ENCODE measurements at regions not wholly inside any gene's neighbourhood (a gene's known extent, or its start where the extent isn't known, plus 50 kb on each side); places are given as distances from the start of the nearest gene placed in this dataset.
"Not testable (repeated sequence)": the region's sequence is repeated elsewhere in the genome, so short reads cannot be mapped to it uniquely, and the experiment has no call there.

DNA sequence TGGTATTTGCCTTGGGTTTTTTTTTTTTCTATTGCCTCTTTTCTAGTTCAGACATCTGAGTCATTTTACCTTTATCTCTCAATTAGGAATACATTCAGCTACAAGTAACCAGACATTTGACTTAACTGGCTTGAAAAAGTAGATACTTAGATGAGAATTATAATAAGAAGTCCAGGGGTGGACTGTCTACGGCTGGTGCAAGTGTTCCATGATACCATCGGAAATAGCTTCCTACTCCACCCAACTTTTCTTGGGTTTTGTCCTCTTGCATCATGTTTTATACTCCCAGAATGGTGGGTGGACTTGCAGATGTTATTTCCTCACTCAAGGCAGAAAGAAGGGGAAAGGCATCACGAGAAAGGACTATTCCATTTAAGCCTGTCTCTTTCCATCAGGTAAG is 104.7 kb downstream of the ARHGAP11B start:
- TF ChIP-seq POLR2A (IDR thresholded peaks at IDR 0.05), result not testable (repeated sequence)
- TF ChIP-seq, protein P1, sequence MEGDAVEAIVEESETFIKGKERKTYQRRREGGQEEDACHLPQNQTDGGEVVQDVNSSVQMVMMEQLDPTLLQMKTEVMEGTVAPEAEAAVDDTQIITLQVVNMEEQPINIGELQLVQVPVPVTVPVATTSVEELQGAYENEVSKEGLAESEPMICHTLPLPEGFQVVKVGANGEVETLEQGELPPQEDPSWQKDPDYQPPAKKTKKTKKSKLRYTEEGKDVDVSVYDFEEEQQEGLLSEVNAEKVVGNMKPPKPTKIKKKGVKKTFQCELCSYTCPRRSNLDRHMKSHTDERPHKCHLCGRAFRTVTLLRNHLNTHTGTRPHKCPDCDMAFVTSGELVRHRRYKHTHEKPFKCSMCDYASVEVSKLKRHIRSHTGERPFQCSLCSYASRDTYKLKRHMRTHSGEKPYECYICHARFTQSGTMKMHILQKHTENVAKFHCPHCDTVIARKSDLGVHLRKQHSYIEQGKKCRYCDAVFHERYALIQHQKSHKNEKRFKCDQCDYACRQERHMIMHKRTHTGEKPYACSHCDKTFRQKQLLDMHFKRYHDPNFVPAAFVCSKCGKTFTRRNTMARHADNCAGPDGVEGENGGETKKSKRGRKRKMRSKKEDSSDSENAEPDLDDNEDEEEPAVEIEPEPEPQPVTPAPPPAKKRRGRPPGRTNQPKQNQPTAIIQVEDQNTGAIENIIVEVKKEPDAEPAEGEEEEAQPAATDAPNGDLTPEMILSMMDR (IDR thresholded peaks at IDR 0.05), result not testable (repeated sequence)

All from esophagus squamous epithelium (tissue), 4 donors.